Thymus (tissue), 11 donors: ENCODE measurements at regions not wholly inside any gene's neighbourhood (a gene's known extent, or its start where the extent isn't known, plus 50 kb on each side); places are given as distances from the start of the nearest gene placed in this dataset.

ENCODE experiments used
- DNase-seq, 9 donors: peaks; one replicate each; pipeline ENCODE4 v3.0.0-alpha.2; 2013; ENCODE audit warnings: low spot score in 9 of 9, low read depth in 6 of 9, missing footprints in 1 of 9
- H3K27ac ChIP-seq, 2 donors: one replicate each; pipeline ENCODE4 v1.5.1; 2013; ENCODE audit warnings: control low read depth in 1 of 2, low read depth in 1 of 2, low read length in 1 of 2, mild to moderate bottlenecking in 1 of 2, moderate library complexity in 1 of 2
- H3K27me3 ChIP-seq, 2 donors: one replicate each; pipeline ENCODE4 v1.5.1; 2013; ENCODE audit warnings: low read length in 1 of 2; ENCODE audit not compliant: control insufficient read depth in 2 of 2, insufficient read depth in 1 of 2
- H3K36me3 ChIP-seq, 2 donors: one replicate each; pipeline ENCODE4 v1.5.1; 2013; ENCODE audit warnings: low read length in 1 of 2, mild to moderate bottlenecking in 1 of 2, moderate library complexity in 1 of 2; ENCODE audit not compliant: control insufficient read depth in 2 of 2, insufficient read depth in 2 of 2
- H3K4me1 ChIP-seq, 2 donors: one replicate each; pipeline ENCODE4 v1.5.1; 2013; ENCODE audit warnings: low read length in 2 of 2; ENCODE audit not compliant: control insufficient read depth in 2 of 2, insufficient read depth in 2 of 2
- H3K4me3 ChIP-seq, 2 donors: one replicate each; pipeline ENCODE4 v1.5.1; 2013; ENCODE audit warnings: low read length in 2 of 2, control low read depth in 1 of 2, mild to moderate bottlenecking in 1 of 2
- H3K9me3 ChIP-seq, 2 donors: one replicate each; pipeline ENCODE4 v1.5.1; 2013; ENCODE audit warnings: low read length in 1 of 2, mild to moderate bottlenecking in 1 of 2; ENCODE audit not compliant: control insufficient read depth in 2 of 2, insufficient read depth in 1 of 2
- WGBS: extraction: QIAGEN DNeasy Blood & Tissue Kit; methylation state at CpG from one replicate; pipeline ENCODE4 v1.1.7; 2013; 5-methylcytosine and 5-hydroxymethylcytosine counted together
- donor health status: healthy.

GRCh38 chr9:118028225-118028624 lies 324.0 kb downstream of the TLR4 start:
- WGBS = 95% methylated on average over 2 of the region's 2 CpGs
- H3K4me1 ChIP-seq = no peaks in the 10 kb centered on the region
- no peak overlapping the region for H3K27ac ChIP-seq
- no peak for DNase-seq
- H3K4me3 ChIP-seq = no peak overlapping the region
- no peaks in the 10 kb centered on the region for H3K27me3 ChIP-seq
- H3K36me3 ChIP-seq = no peaks in the 10 kb centered on the region
- no peaks in the 10 kb centered on the region for H3K9me3 ChIP-seq

GRCh38 chr9:118029425-118029824 lies 325.2 kb downstream of the TLR4 start:
- Histone ChIP-seq H3K4me3 (no peak overlapping the region), H3K27ac (no peak overlapping the region), H3K9me3 (no peaks in the 10 kb centered on the region), H3K36me3 (no peaks in the 10 kb centered on the region), H3K4me1 (no peaks in the 10 kb centered on the region), H3K27me3 (no peaks in the 10 kb centered on the region)
- DNase-seq = no peak

GRCh38 chr9:118034701-118035100 lies 330.5 kb downstream of the TLR4 start:
- H3K4me3 ChIP-seq = no peak overlapping the region
- no peak for DNase-seq
- no peaks in the 10 kb centered on the region for H3K4me1 ChIP-seq
- WGBS = 75% methylated on average over 1 of the region's 1 CpG
- no peak overlapping the region for H3K27ac ChIP-seq
- H3K36me3 ChIP-seq = no peaks in the 10 kb centered on the region
- H3K27me3 ChIP-seq = no peaks in the 10 kb centered on the region
- no peaks in the 10 kb centered on the region for H3K9me3 ChIP-seq

GRCh38 chr9:118038713-118039112 lies 334.5 kb downstream of the TLR4 start:
- WGBS = 60% methylated on average over 2 of the region's 2 CpGs
- no peak overlapping the region for H3K4me3 ChIP-seq
- H3K36me3 ChIP-seq = no peaks in the 10 kb centered on the region
- no peaks in the 10 kb centered on the region for H3K27me3 ChIP-seq
- H3K27ac ChIP-seq = no peak overlapping the region
- H3K4me1 ChIP-seq = no peaks in the 10 kb centered on the region
- no peaks in the 10 kb centered on the region for H3K9me3 ChIP-seq
- DNase-seq = no peak

GRCh38 chr9:118058227-118058626 lies 354.0 kb downstream of the TLR4 start:
- Histone ChIP-seq H3K4me1 (no peaks in the 10 kb centered on the region), H3K27me3 (no peaks in the 10 kb centered on the region), H3K36me3 (no peaks in the 10 kb centered on the region), H3K4me3 (no peak overlapping the region), H3K27ac (no peak overlapping the region), H3K9me3 (no peaks in the 10 kb centered on the region)
- WGBS = 58% methylated on average over 2 of the region's 2 CpGs
- no peak for DNase-seq

GRCh38 chr9:118059484-118060278 lies 355.5 kb downstream of the TLR4 start:
- Histone ChIP-seq H3K27me3 (no peaks in the 10 kb centered on the region), H3K4me1 (no peaks in the 10 kb centered on the region), H3K27ac (no peak overlapping the region), H3K36me3 (no peaks in the 10 kb centered on the region), H3K4me3 (no peak overlapping the region), H3K9me3 (no peaks in the 10 kb centered on the region)
- peak in 4 of 9 donors; percentile 1 to 30 (median 7) for DNase-seq
- 29% methylated on average over 11 of the region's 11 CpGs for WGBS

- Histone ChIP-seq H3K27ac (no peak overlapping the region), H3K4me1 (no peaks in the 10 kb centered on the region), H3K9me3 (no peaks in the 10 kb centered on the region), H3K36me3 (no peaks in the 10 kb centered on the region), H3K4me3 (no peak overlapping the region), H3K27me3 (no peaks in the 10 kb centered on the region)
- DNase-seq = no peak
- 92% methylated on average over 13 of the region's 13 CpGs for WGBS
These were observed 379.0 kb downstream of the TLR4 start for GRCh38 chr9:118083161-118083560.

- Histone ChIP-seq H3K36me3 (no peaks in the 10 kb centered on the region), H3K4me1 (no peaks in the 10 kb centered on the region), H3K27ac (no peak overlapping the region), H3K9me3 (no peaks in the 10 kb centered on the region), H3K27me3 (no peaks in the 10 kb centered on the region), H3K4me3 (no peak overlapping the region)
- DNase-seq = no peak
- 91% methylated on average over 2 of the region's 2 CpGs for WGBS
These were observed 383.9 kb downstream of the TLR4 start for GRCh38 chr9:118088090-118088489.

- no peaks in the 10 kb centered on the region for H3K9me3 ChIP-seq
- WGBS = 84% methylated on average over 2 of the region's 2 CpGs
- no peak overlapping the region for H3K27ac ChIP-seq
- no peak for DNase-seq
- no peaks in the 10 kb centered on the region for H3K27me3 ChIP-seq
- no peak overlapping the region for H3K4me3 ChIP-seq
- no peaks in the 10 kb centered on the region for H3K36me3 ChIP-seq
- no peaks in the 10 kb centered on the region for H3K4me1 ChIP-seq
These were observed 387.0 kb downstream of the TLR4 start for GRCh38 chr9:118091226-118091625.
